Effector memory CD8-positive, alpha-beta T cell (primary cell): ENCODE measurements at regions not wholly inside any gene's neighbourhood (a gene's known extent, or its start where the extent isn't known, plus 50 kb on each side); places are given as distances from the start of the nearest gene placed in this dataset.

Source experiments
- ATAC-seq: fragments of 150-1000 bp; cut with Tn5 transposase; replicated peaks from 2 replicates; pipeline ENCODE4 v1.10.0; 2021; ENCODE audit warnings: mild to moderate bottlenecking, moderate library complexity
- DNase-seq, 3 experiments: peaks; one replicate each; pipeline ENCODE4 v3.0.0; 2021
- H3K27ac Mint-ChIP-seq, 2 donors: one replicate each; pipeline ENCODE4 v1.8.0; 2022; ENCODE audit warnings: mild to moderate bottlenecking in 2 of 2, mixed read lengths in 2 of 2, moderate library complexity in 2 of 2
- H3K27me3 Mint-ChIP-seq, 2 donors: one replicate each; pipeline ENCODE4 v1.8.0; 2022; ENCODE audit warnings: mixed read lengths in 2 of 2
- H3K36me3 Mint-ChIP-seq: one replicate; pipeline ENCODE4 v1.8.0; 2022; ENCODE audit warnings: mild to moderate bottlenecking, moderate library complexity, mixed read lengths; ENCODE audit not compliant: insufficient read depth
- H3K4me1 Mint-ChIP-seq, 2 donors: one replicate each; pipeline ENCODE4 v1.8.0; 2022; ENCODE audit warnings: low read depth in 2 of 2, mixed read lengths in 2 of 2
- H3K4me3 Mint-ChIP-seq, 2 donors: one replicate each; pipeline ENCODE4 v1.8.0; 2022; ENCODE audit warnings: mild to moderate bottlenecking in 2 of 2, mixed read lengths in 2 of 2, moderate library complexity in 2 of 2
- H3K9me3 Mint-ChIP-seq, 2 donors: one replicate each; pipeline ENCODE4 v1.8.0; 2022; ENCODE audit warnings: mixed read lengths in 2 of 2

- H3K27me3 Mint-ChIP-seq: peaks cover 0 to 8% of the 10 kb centered on the region in 2 donors
- H3K9me3 Mint-ChIP-seq: no peaks in the 10 kb centered on the region
- H3K4me1 Mint-ChIP-seq: no peaks in the 10 kb centered on the region
- DNase-seq (no peak), ATAC-seq (no peak)
- H3K4me3 Mint-ChIP-seq: no peak overlapping the region
- H3K27ac Mint-ChIP-seq: no peak overlapping the region
- no peaks in the 10 kb centered on the region for H3K36me3 Mint-ChIP-seq
These were observed 237.3 kb upstream of the SP8 start for GRCh38 chr7:21023841-21024484.

DNA sequence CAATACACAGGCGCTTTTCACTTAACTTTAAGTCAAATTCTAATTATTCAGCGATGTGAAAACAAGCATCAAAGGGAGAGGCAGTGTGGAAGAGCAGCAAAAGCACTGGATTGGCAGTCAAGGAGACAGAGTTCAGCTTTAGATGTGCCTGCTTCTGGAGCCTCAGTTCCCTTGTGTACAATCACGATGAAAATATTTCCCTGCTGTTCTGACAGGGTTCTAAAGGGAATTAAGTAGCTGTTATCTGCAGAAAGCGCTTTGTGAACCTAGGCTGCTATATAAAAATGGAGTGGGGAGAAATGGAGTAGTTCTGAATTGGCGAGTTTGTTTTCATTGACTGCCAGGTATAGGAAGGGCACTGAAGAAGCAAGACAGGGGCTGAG, 237.8 kb upstream of the SP8 start:
- ATAC-seq: no peak
- no peak for DNase-seq
- Mint-ChIP-seq H3K27ac (no peak overlapping the region), H3K36me3 (no peaks in the 10 kb centered on the region), H3K9me3 (no peaks in the 10 kb centered on the region), H3K27me3 (peaks cover 0 to 8% of the 10 kb centered on the region in 2 donors), H3K4me1 (no peaks in the 10 kb centered on the region), H3K4me3 (no peak overlapping the region)

GRCh38 chr7:21028186-21028585, 241.5 kb upstream of the SP8 start:
- peaks cover 0 to 8% of the 10 kb centered on the region in 2 donors for H3K27me3 Mint-ChIP-seq
- H3K9me3 Mint-ChIP-seq: no peaks in the 10 kb centered on the region
- H3K27ac Mint-ChIP-seq: no peak overlapping the region
- no peak overlapping the region for H3K4me3 Mint-ChIP-seq
- DNase-seq: no peak
- ATAC-seq: no peak
- H3K36me3 Mint-ChIP-seq: no peaks in the 10 kb centered on the region
- no peaks in the 10 kb centered on the region for H3K4me1 Mint-ChIP-seq

DNA sequence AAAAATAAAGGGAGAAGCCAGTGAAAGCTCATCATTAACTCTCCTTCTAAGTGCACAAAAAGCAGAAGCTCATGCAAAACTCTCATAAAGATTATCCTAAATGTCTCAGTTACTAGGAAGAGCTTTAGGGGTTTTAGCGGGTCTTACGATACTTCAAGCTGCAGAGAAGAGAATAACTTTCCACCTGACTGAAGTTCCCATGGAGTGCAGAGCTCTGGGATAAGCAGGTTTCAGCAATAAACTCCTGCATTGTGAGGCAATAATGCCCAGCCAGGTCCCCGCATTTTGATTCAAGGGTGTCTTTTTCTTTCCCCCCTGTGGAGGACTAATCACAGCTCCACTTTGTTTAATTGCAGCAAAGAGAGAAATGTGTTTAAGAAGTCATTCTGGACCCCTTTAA, 241.9 kb upstream of the SP8 start:
- ATAC-seq (no peak), DNase-seq (no peak)
- Mint-ChIP-seq H3K27me3 (peaks cover 0 to 8% of the 10 kb centered on the region in 2 donors), H3K4me3 (no peak overlapping the region), H3K4me1 (no peaks in the 10 kb centered on the region), H3K27ac (no peak overlapping the region), H3K9me3 (no peaks in the 10 kb centered on the region), H3K36me3 (no peaks in the 10 kb centered on the region)

GRCh38 chr7:21029006-21029405, 242.3 kb upstream of the SP8 start:
- Mint-ChIP-seq H3K4me1 (no peaks in the 10 kb centered on the region), H3K27ac (no peak overlapping the region), H3K9me3 (no peaks in the 10 kb centered on the region), H3K27me3 (peaks cover 0 to 8% of the 10 kb centered on the region in 2 donors), H3K36me3 (no peaks in the 10 kb centered on the region), H3K4me3 (no peak overlapping the region)
- ATAC-seq (no peak), DNase-seq (no peak)

- no peaks in the 10 kb centered on the region for H3K4me1 Mint-ChIP-seq
- H3K27ac Mint-ChIP-seq: no peak overlapping the region
- H3K36me3 Mint-ChIP-seq: no peaks in the 10 kb centered on the region
- H3K27me3 Mint-ChIP-seq: no peaks in the 10 kb centered on the region
- no peak overlapping the region for H3K4me3 Mint-ChIP-seq
- no peak for ATAC-seq
- DNase-seq: no peak
- no peaks in the 10 kb centered on the region for H3K9me3 Mint-ChIP-seq
These were observed 243.7 kb upstream of the SP8 start for GRCh38 chr7:21030237-21030871.

DNA sequence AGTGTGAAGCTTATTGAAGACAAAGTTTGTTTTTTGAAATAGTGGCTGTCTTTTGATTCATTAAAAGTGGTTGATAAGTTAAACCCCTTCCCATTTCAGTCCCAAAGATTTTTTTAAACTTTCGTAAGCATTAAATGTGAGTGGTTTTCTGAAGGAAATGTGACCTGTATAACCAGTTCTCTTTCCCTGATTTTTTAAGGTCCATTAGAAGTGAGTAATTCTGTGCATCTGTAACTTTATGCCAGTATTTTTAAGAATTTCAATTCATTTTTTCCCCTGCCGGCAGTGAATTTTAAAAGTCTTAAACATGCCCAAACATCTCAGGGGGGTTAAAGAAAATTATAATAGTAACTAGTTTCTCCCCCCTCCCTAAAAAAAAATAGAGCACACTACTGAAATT, 254.6 kb upstream of the SP8 start:
- peaks cover 0 to 2% of the 10 kb centered on the region in 2 donors for H3K9me3 Mint-ChIP-seq
- no peak overlapping the region for H3K27ac Mint-ChIP-seq
- no peaks in the 10 kb centered on the region for H3K36me3 Mint-ChIP-seq
- H3K27me3 Mint-ChIP-seq: peaks cover 9 to 11% of the 10 kb centered on the region in 2 donors
- H3K4me1 Mint-ChIP-seq: no peaks in the 10 kb centered on the region
- ATAC-seq (no peak), DNase-seq (no peak)
- H3K4me3 Mint-ChIP-seq: no peak overlapping the region

- Mint-ChIP-seq H3K27me3 (peaks cover 9 to 11% of the 10 kb centered on the region in 2 donors), H3K4me3 (no peak overlapping the region)
- no peak for DNase-seq
These were observed 255.0 kb upstream of the SP8 start for GRCh38 chr7:21041666-21042065.

GRCh38 chr7:21044384-21044783, 257.7 kb upstream of the SP8 start:
- peaks cover 9 to 11% of the 10 kb centered on the region in 2 donors for H3K27me3 Mint-ChIP-seq
- DNase-seq (no peak), ATAC-seq (no peak)
- H3K36me3 Mint-ChIP-seq: no peaks in the 10 kb centered on the region
- H3K9me3 Mint-ChIP-seq: peaks cover 0 to 2% of the 10 kb centered on the region in 2 donors
- H3K27ac Mint-ChIP-seq: no peak overlapping the region
- H3K4me3 Mint-ChIP-seq: no peak overlapping the region
- no peaks in the 10 kb centered on the region for H3K4me1 Mint-ChIP-seq

More at GRCh38 chr7:21041666-21042065, 255.0 kb upstream of the SP8 start:
- no peak for ATAC-seq
- no peak overlapping the region for H3K27ac Mint-ChIP-seq
- H3K9me3 Mint-ChIP-seq: peaks cover 0 to 2% of the 10 kb centered on the region in 2 donors
- no peaks in the 10 kb centered on the region for H3K36me3 Mint-ChIP-seq
- H3K4me1 Mint-ChIP-seq: no peaks in the 10 kb centered on the region

GRCh38 chr7:21044913-21045568, 258.4 kb upstream of the SP8 start:
- no peaks in the 10 kb centered on the region for H3K4me1 Mint-ChIP-seq
- ATAC-seq: no peak

GRCh38 chr7:21051865-21052264, 265.2 kb upstream of the SP8 start:
- no peak overlapping the region for H3K27ac Mint-ChIP-seq
- H3K36me3 Mint-ChIP-seq: no peaks in the 10 kb centered on the region
- ATAC-seq: no peak
- no peaks in the 10 kb centered on the region for H3K4me1 Mint-ChIP-seq
- H3K4me3 Mint-ChIP-seq: no peak overlapping the region
- H3K27me3 Mint-ChIP-seq: peaks cover 5 to 10% of the 10 kb centered on the region in 2 donors
- DNase-seq: no peak
- no peaks in the 10 kb centered on the region for H3K9me3 Mint-ChIP-seq

More at GRCh38 chr7:21044913-21045568, 258.4 kb upstream of the SP8 start:
- no peak for DNase-seq
- Mint-ChIP-seq H3K27ac (no peak overlapping the region), H3K27me3 (peaks cover 9 to 11% of the 10 kb centered on the region in 2 donors), H3K36me3 (no peaks in the 10 kb centered on the region), H3K9me3 (peaks cover 0 to 2% of the 10 kb centered on the region in 2 donors), H3K4me3 (no peak overlapping the region)

DNA sequence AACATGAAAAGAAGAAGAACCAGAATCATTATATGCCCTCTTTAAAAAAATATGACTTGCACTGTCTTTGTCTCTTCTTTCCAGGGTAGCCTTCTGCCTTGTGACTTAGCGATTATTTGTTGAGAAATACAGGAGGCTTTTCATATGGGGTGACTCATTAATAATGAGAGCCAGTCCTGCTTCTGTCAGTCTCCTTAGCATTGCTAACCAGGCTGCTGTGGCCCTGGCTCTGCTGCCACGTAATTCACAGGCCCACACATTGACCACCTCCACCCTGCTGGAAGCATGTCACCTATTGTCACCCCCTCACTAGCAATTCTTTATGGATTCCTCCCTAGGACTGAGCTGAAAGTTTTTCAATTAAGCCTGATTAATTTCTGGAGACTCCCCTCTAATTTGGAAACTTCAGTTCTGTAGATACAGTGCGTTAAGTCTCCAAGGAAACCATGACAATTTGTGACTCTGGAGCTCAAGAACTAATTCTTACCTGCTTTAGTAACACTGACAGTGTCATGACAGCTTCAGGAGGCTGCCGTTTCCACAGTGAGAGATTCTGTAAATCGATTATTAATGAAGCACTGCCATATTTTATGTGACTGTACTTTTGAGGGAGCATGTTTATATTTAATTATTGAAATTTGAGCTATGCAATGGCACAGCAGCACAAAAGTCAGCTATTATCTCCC, 267.9 kb upstream of the SP8 start:
- DNase-seq (no peak), ATAC-seq (no peak)
- no peaks in the 10 kb centered on the region for H3K9me3 Mint-ChIP-seq
- peaks cover 13 to 20% of the 10 kb centered on the region in 2 donors for H3K27me3 Mint-ChIP-seq
- H3K4me3 Mint-ChIP-seq: no peak overlapping the region
- no peak overlapping the region for H3K27ac Mint-ChIP-seq
- no peaks in the 10 kb centered on the region for H3K36me3 Mint-ChIP-seq
- H3K4me1 Mint-ChIP-seq: no peaks in the 10 kb centered on the region

DNA sequence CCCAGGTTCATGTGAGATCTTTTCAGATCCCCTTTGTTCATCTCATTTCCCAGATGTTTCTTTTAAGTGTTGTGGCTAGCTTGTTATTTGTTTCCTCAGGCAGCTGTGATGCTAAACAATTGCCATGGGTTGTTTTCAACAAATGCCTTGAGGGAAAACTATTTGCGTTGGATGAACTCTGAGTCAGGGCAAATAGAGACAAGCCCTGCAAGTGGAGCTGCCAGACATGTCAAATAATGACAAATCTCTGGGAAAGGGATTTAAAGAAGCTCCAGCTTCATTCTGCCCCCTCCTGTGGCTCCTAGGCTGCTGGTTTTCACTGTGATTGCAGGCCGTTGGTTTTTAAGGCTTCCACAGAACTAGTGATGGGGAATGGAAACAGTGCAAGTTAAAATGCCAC, 272.4 kb upstream of the SP8 start:
- no peak for DNase-seq
- ATAC-seq: no peak
- Mint-ChIP-seq H3K27me3 (peaks cover 19 to 35% of the 10 kb centered on the region in 2 donors), H3K9me3 (peaks cover 0 to 3% of the 10 kb centered on the region in 2 donors), H3K4me3 (no peak overlapping the region), H3K4me1 (no peaks in the 10 kb centered on the region), H3K36me3 (no peaks in the 10 kb centered on the region), H3K27ac (no peak overlapping the region)
